ENCODE measurements at regions not wholly inside any gene's neighbourhood (a gene's known extent, or its start where the extent isn't known, plus 50 kb on each side); places are given as distances from the start of the nearest gene placed in this dataset.
"Not testable (repeated sequence)": the region's sequence is repeated elsewhere in the genome, so short reads cannot be mapped to it uniquely, and the experiment has no call there.

DNA sequence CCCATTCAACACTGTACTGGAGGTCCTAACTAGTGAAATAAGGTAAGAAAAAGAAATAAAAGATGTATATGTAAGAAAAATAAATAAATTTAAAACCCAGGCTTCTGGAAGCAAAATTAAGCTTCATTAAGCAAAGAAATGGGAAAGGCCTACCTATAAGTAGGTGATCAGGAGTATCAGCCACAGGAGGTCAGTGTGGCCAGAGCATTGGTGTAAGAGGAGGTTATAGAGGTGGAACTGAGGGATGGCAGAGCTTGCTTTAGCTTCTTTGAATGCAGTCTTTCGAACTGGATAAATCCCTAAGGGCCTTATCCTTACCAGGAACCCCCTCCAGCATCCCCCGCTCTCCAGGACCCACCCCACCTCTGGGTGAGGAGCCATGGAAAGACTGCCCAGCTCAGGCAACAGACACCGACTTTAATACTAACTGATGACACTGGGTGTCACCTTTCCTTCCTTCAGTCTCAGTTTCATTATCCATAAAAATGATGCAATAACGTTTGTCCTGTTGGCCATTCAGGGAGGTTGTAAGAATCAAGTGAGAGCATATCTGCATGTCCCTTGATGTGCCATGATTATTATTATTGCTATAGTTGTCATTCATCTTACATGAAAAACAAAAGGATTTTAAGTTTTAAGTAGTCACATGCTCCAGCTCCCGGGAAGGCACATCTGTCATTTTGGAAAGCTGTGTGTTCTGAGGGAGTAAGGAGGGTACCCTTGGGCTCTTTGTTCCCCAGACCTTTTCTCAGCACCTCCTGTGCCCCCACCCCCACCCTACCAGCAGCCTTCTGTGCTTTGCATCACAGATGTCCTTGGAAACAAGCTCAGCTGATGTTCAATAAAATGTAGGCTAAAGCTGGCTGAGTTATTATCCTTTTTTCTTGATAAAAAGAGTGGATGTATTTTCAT lies 50.8 kb upstream of the CTNNA1 start:
- DNase-seq (ENCODE audit: low read depth), result no peak

DNA sequence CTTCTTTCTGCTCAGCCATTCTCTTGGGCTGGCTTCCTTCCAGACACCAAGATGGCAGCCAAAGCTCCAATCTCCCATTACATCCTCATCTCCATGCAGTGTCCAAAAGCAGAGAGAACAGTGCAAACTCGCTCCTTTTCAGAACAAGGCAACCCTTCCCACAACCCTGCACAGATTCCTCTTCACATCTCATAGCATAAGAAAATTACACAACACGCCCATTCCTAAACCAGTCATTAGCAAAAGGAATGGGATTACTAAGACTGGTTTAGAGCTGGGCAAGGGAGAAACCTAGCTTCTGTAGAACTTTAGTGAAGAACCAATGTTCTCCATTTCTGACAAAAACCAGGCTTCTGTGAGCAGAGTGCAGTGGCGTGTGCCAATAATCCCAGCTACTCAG lies 51.5 kb upstream of the CTNNA1 start:
- DNase-seq (ENCODE audit: low read depth), result no peak

GRCh38 chr5:138700581-138701362 lies 52.5 kb upstream of the CTNNA1 start:
- no peak for DNase-seq (ENCODE audit: low read depth)

DNA sequence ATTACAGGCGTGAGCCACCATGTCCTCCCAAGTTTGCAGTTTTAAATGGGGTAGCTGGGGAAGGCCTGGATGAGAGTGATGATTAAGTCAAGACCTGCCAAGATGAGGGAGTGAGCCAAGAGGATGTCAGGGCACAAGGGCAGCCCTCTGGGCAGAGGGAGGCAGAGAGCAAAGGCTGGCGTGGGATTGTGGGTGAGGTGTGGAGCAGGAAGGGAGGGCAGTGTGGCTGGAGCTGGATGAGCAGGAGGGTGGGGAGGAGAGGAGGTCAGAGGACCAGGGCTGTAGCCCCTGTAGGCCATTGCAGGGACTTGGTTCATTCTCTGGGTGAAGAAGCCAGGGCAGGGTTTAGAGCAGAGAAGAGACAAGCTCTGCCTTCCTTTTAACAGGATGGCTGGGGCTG lies 53.7 kb upstream of the CTNNA1 start:
- no peak for DNase-seq (ENCODE audit: low read depth)

- DNase-seq (ENCODE audit: low read depth), result no peak
Measured at GRCh38 chr5:138698713-138699112, 54.5 kb upstream of the CTNNA1 start.

- no peak for DNase-seq (ENCODE audit: low read depth)
Measured at GRCh38 chr5:138697720-138698360, 55.4 kb upstream of the CTNNA1 start.

- no peak for DNase-seq (ENCODE audit: low read depth)
Measured at GRCh38 chr5:138696501-138696900, 56.7 kb upstream of the CTNNA1 start.

DNA sequence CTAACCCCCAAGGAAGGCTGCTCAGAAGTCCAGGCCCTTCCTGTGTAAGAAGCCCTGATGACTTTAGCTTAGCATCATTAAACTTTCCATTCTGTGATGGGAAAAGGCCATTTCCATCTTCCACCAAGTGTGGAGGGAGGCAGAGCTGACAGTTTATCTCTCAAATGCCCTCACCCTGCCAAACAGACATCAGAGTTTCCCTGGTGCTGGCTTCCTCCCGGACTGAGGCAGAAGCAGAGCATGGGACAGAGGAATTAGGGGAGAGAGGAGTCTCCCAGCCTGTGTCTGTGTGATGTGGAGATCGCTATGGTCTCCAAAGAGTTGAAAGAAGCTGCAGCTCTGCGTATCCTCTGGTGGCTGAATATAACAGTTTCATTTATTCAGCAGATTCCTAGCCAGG lies 57.4 kb upstream of the CTNNA1 start:
- no peak for DNase-seq (ENCODE audit: low read depth)

- DNase-seq (ENCODE audit: low read depth), result no peak
Measured at GRCh38 chr5:138694146-138694545, 59.1 kb upstream of the CTNNA1 start.

- DNase-seq (ENCODE audit: low read depth), result no peak
Measured at GRCh38 chr5:138692370-138692769, 60.9 kb upstream of the CTNNA1 start.

- no peak for DNase-seq (ENCODE audit: low read depth)
Measured at GRCh38 chr5:138686668-138687067, 66.6 kb upstream of the CTNNA1 start.

DNA sequence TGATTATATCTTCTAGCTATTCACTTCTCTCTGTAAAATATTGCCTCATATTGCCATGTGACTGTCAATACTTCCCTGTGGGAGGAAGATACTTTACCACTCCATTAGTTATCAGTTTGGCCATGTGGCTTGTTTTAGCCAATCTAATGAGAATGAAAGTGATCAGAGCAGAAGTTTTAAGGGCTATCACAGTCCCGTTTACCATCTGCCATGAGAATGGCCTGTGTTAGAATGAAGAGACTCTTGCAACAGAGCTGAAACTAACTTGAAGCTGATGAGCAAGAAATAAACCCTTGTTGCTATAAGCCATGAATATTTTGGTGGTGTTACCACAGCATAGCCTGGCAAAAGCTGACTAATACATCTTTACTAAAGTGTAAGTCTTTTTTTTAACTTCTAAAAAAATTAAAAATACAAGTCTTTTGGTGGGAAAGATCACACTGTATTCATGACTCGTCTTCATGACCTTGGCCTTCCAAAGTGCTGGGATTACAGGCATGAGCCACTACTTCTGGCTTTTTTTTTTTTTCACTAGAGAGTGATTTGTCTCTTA lies 68.0 kb upstream of the CTNNA1 start:
- DNase-seq (ENCODE audit: low read depth), result no peak

- DNase-seq (ENCODE audit: low read depth), result not testable (repeated sequence)
Measured at GRCh38 chr5:138682462-138682861, 70.8 kb upstream of the CTNNA1 start.

GRCh38 chr5:138678826-138679225 lies 74.4 kb upstream of the CTNNA1 start:
- DNase-seq (ENCODE audit: low read depth), result not testable (repeated sequence)

GRCh38 chr5:138677782-138678181 lies 75.4 kb upstream of the CTNNA1 start:
- DNase-seq (ENCODE audit: low read depth), result no peak

GRCh38 chr5:138676556-138677193 lies 76.5 kb upstream of the CTNNA1 start:
- no peak for DNase-seq (ENCODE audit: low read depth)

GRCh38 chr5:138676002-138676401 lies 77.2 kb upstream of the CTNNA1 start:
- no peak for DNase-seq (ENCODE audit: low read depth)

GRCh38 chr5:138668451-138669380 lies 84.5 kb upstream of the CTNNA1 start:
- DNase-seq (ENCODE audit: low read depth), result no peak

- not testable (repeated sequence) for DNase-seq (ENCODE audit: low read depth)
Measured at GRCh38 chr5:138667782-138668331, 85.4 kb upstream of the CTNNA1 start.

- DNase-seq (ENCODE audit: low read depth), result no peak
Measured at GRCh38 chr5:138666226-138666742, 86.9 kb upstream of the CTNNA1 start.

Measured in stimulated activated CD8-positive, alpha-beta memory T cell treated with anti-CD3 and anti-CD28 coated beads, Interleukin-15, amount 100 ng/mL, for 1 hour (primary cell).